DOHH2 (cell line): ENCODE measurements at regions not wholly inside any gene's neighbourhood (a gene's known extent, or its start where the extent isn't known, plus 50 kb on each side); places are given as distances from the start of the nearest gene placed in this dataset.

ENCODE experiments used
- H3F3A ChIP-seq: fragments of 200-600 bp; sonication (generic), shearing (Covaris generic); 2 replicates; pipeline ENCODE4 v1.6.0; 2016; ENCODE audit warnings: antibody characterized with exemption, mild to moderate bottlenecking; ENCODE audit not compliant: control insufficient read depth, insufficient read depth
- H3K27ac ChIP-seq: fragments of 200-600 bp; sonication (generic); 2 replicates; pipeline ENCODE4 v1.5.1; 2014; ENCODE audit warnings: low read depth, mild to moderate bottlenecking, low read length, moderate library complexity
- H3K27me3 ChIP-seq: fragments of 200-600 bp; sonication (generic); 2 replicates; pipeline ENCODE4 v1.6.1; 2014; ENCODE audit warnings: mild to moderate bottlenecking, low read length, mixed read lengths; ENCODE audit not compliant: control insufficient read depth
- H3K36me3 ChIP-seq: fragments of 200-600 bp; sonication (generic); 2 replicates; pipeline ENCODE4 v1.6.1; 2014; ENCODE audit warnings: mild to moderate bottlenecking, low read length, moderate library complexity, mixed read lengths; ENCODE audit not compliant: control insufficient read depth
- H3K4me1 ChIP-seq: fragments of 200-600 bp; sonication (generic); 2 replicates; pipeline ENCODE4 v1.6.1; 2014; ENCODE audit warnings: mild to moderate bottlenecking, low read length, mixed read lengths; ENCODE audit not compliant: control insufficient read depth
- H3K4me2 ChIP-seq: fragments of 200-600 bp; sonication (generic); 2 replicates; pipeline ENCODE4 v1.6.0; 2014; ENCODE audit warnings: mild to moderate bottlenecking, low read length, moderate library complexity
- H3K4me3 ChIP-seq: fragments of 200-600 bp; sonication (generic); 2 replicates; pipeline ENCODE4 v1.5.1; 2014; ENCODE audit warnings: mild to moderate bottlenecking, low read length, mixed read lengths
- H3K79me2 ChIP-seq: fragments of 200-600 bp; sonication (generic); 2 replicates; pipeline ENCODE4 v1.6.1; 2014; ENCODE audit warnings: mild to moderate bottlenecking, low read length, mixed read lengths; ENCODE audit not compliant: control insufficient read depth
- H3K9me2 ChIP-seq: fragments of 200-600 bp; sonication (generic); replicated peaks from 2 replicates; pipeline ENCODE4 v1.6.1; 2014; ENCODE audit warnings: mild to moderate bottlenecking, low read length, mixed read lengths; ENCODE audit not compliant: control insufficient read depth
- H3K9me3 ChIP-seq: fragments of 200-600 bp; sonication (generic); 2 replicates; pipeline ENCODE4 v1.6.1; 2014; ENCODE audit warnings: antibody characterized with exemption, low read length, mixed read lengths; ENCODE audit not compliant: control insufficient read depth, insufficient read depth
- H4K20me1 ChIP-seq: fragments of 200-600 bp; sonication (generic); 2 replicates; pipeline ENCODE4 v1.6.0; 2014; ENCODE audit warnings: low read depth, mild to moderate bottlenecking, antibody characterized with exemption, low read length, moderate library complexity; ENCODE audit not compliant: control insufficient read depth, insufficient read depth
- CTCF ChIP-seq: fragments of 200-600 bp; sonication (generic); IDR thresholded peaks from one replicate; pipeline ENCODE4 v1.5.1; 2014; ENCODE audit warnings: antibody characterized with exemption, mild to moderate bottlenecking, low read depth, low read length; ENCODE audit not compliant: poor library complexity, severe bottlenecking
- EZH2phosphoT487 ChIP-seq: fragments of 200-600 bp; sonication (generic); IDR thresholded peaks from 2 replicates; pipeline ENCODE4 v1.6.1; 2017; ENCODE audit warnings: borderline replicate concordance, mild to moderate bottlenecking, antibody characterized with exemption, low read length, moderate library complexity, mixed read lengths

DNA sequence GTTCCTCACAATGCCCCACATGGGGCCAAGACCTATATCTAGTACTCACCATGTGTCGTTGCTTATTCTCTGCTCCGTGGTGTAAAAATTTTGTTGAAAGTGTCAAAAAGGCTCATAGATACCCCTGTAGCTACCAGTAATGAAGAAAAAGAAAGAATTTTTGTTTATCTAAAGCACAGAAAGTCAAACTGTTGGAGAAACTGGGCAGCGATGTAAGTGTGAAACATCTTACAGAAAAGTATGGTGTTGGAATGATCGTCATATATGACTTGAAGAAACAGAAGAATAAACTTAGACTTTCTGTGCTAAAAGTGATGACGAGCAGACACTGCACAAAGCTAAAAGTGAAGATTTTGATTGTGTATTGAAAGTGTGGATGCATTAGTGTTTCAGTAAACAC, 626.6 kb upstream of the GHITM start:
- no peaks in the 10 kb centered on the region for H3K36me3 ChIP-seq
- no peak overlapping the region for H3K4me3 ChIP-seq
- H3K79me2 ChIP-seq: no peaks in the 10 kb centered on the region
- H3K4me2 ChIP-seq: no peak overlapping the region
- no peaks in the 10 kb centered on the region for H3F3A ChIP-seq
- no peaks in the 10 kb centered on the region for H3K27me3 ChIP-seq
- no peaks in the 10 kb centered on the region for H3K4me1 ChIP-seq
- TF ChIP-seq CTCF: no peak
- TF ChIP-seq EZH2phosphoT487: no peak
- H4K20me1 ChIP-seq: no peaks in the 10 kb centered on the region
- H3K9me3 ChIP-seq: no peaks in the 10 kb centered on the region
- H3K27ac ChIP-seq: no peak overlapping the region
- no peaks in the 10 kb centered on the region for H3K9me2 ChIP-seq

DNA sequence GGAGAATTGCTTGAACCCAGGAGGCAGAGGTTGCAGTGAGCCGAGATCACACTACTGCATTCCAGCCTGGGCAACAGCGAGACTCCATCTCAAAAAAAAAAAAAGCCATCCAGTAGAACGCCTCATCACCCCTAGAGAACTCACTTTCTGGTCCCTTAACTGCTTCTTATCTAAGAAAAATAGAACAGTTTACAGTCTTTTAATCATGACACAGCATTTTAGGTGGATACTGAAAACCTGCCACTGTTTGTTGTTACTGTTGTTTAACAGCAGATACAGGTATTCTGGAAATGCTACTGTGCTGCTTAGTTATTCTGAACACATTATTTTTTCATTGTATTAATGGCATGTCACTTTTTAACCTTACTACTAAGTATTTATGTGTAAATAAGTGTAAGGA, 624.3 kb upstream of the GHITM start:
- Histone ChIP-seq H3K9me2 (no peaks in the 10 kb centered on the region), H3K27ac (no peak overlapping the region), H4K20me1 (no peaks in the 10 kb centered on the region), H3K4me2 (no peak overlapping the region), H3F3A (no peaks in the 10 kb centered on the region), H3K4me1 (no peaks in the 10 kb centered on the region), H3K4me3 (no peak overlapping the region), H3K36me3 (no peaks in the 10 kb centered on the region), H3K79me2 (no peaks in the 10 kb centered on the region), H3K9me3 (no peaks in the 10 kb centered on the region), H3K27me3 (no peaks in the 10 kb centered on the region)
- TF ChIP-seq EZH2phosphoT487 (no peak), CTCF (no peak)

DNA sequence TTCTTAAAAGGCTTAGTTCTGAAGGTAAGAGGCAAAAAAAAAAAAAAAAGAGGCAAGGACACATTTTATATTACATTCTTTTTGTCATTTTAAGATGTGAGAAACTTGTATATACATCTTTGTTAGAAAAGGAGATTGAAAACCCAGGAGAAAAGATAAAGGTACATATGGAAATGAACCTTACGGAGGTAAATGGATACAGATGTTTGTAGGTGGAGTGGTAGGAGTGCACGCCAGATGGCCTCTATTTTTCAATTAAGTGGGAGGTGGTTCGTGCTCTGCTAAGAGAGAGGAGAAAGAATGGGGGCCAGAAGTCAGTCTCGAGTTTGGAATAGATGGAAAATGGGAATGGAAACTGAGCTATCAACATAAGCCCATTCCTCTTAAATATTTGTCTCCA, 622.5 kb upstream of the GHITM start:
- Histone ChIP-seq H3K4me2 (no peak overlapping the region), H3K9me2 (no peaks in the 10 kb centered on the region), H3F3A (no peaks in the 10 kb centered on the region), H3K27ac (no peak overlapping the region), H3K79me2 (no peaks in the 10 kb centered on the region), H3K9me3 (no peaks in the 10 kb centered on the region), H3K27me3 (no peaks in the 10 kb centered on the region), H3K36me3 (no peaks in the 10 kb centered on the region), H3K4me3 (no peak overlapping the region), H3K4me1 (no peaks in the 10 kb centered on the region), H4K20me1 (no peaks in the 10 kb centered on the region)
- TF ChIP-seq CTCF (no peak), EZH2phosphoT487 (no peak)

GRCh38 chr10:83517456-83517855, 621.9 kb upstream of the GHITM start:
- H3K4me3 ChIP-seq: no peak overlapping the region
- TF ChIP-seq CTCF: no peak
- no peak for TF ChIP-seq EZH2phosphoT487
- H3K27me3 ChIP-seq: no peaks in the 10 kb centered on the region
- H3K9me2 ChIP-seq: no peaks in the 10 kb centered on the region
- no peaks in the 10 kb centered on the region for H3F3A ChIP-seq
- no peaks in the 10 kb centered on the region for H3K9me3 ChIP-seq
- H3K36me3 ChIP-seq: no peaks in the 10 kb centered on the region
- no peaks in the 10 kb centered on the region for H4K20me1 ChIP-seq
- H3K27ac ChIP-seq: no peak overlapping the region
- no peaks in the 10 kb centered on the region for H3K79me2 ChIP-seq
- no peaks in the 10 kb centered on the region for H3K4me1 ChIP-seq
- no peak overlapping the region for H3K4me2 ChIP-seq
